ENCODE measurements at regions not wholly inside any gene's neighbourhood (a gene's known extent, or its start where the extent isn't known, plus 50 kb on each side); places are given as distances from the start of the nearest gene placed in this dataset.

DNA sequence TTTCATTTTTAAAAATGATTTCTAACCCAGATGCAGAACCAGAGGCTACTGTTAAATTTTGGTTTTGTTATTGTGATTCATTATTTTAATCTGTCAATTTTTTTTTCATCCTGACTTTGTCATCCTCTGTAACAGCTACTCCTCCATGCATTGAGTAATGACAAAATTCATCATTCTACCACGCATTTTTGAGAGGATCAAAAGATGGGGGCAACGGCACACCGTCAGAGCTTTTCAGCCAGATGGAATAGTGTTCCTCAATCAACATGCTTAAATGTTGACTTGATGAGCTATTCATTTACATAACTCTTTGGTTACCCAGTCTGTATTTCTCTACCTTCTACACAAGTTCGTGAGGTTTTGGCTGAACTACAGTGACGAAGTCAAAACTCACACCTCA lies 486.3 kb downstream of the EFNB2 start:
- no peak for DNase-seq (ENCODE audit: low read depth in 1 of 2, low spot score in 1 of 2)

DNA sequence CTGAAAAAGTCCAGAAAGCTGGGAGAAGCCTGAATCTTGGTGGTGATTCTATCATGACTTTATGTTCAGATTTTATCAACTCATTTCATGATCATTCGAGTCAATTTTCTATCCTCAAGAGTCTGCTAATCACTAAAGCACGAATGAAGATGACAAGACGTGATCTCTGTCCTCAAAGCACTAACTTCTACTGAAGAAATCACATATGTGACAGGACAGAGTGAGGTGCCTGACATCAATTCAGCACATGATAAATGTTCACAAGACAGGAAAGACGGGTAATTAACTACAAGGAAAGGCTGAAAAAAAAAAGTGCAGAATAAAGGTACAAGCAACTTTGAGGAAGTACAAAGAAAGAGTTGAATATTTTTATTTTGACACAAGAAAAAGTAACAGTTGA lies 487.1 kb downstream of the EFNB2 start:
- no peak for DNase-seq (ENCODE audit: low read depth in 1 of 2, low spot score in 1 of 2)

DNA sequence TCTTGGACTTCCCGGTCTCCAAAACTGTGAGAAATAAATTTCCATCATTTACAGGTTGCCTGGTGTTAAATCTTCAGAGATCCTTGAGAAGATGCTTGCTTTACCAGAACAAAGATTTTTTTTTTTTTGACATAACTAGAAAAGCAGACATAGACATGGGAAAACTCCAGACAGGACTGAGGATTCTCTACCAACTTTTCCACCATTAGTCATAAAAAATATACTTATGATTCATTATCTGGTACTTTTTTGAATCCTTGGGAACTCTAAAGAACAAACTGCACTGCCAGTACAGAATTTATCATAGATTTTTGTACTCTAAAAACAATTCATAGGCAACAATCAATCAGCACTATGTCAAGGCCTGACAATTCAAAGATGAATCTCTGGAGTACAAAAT lies 487.6 kb downstream of the EFNB2 start:
- DNase-seq (ENCODE audit: low read depth in 1 of 2, low spot score in 1 of 2) = no peak

DNA sequence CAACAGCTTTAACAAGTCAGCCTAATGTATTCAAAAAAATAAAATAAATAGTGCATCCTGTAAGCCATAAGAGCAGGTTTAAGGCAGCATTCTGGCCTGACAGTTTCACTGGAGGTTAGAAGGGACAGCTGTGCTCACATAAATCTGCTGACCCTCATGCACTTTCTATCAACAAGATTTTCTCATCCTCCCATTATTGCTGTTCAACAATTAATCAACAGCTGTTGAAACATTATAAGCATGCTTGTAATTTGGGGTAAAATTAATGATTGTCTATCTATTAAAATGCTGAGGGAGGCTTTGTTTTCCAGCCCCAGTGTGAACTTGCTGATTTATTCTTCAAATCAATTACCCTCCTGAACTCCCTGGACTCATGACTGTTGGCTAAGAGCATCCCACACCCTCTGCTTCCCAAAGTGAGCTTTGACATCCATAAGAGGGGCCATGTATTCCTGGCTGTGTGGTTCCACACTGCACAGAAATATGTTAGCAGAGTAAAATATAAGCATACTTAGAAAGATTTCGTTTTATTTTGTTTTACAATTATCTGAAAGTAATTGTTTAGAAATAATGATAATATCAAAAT lies 492.4 kb downstream of the EFNB2 start:
- no peak for DNase-seq (ENCODE audit: low read depth in 1 of 2, low spot score in 1 of 2)

DNA sequence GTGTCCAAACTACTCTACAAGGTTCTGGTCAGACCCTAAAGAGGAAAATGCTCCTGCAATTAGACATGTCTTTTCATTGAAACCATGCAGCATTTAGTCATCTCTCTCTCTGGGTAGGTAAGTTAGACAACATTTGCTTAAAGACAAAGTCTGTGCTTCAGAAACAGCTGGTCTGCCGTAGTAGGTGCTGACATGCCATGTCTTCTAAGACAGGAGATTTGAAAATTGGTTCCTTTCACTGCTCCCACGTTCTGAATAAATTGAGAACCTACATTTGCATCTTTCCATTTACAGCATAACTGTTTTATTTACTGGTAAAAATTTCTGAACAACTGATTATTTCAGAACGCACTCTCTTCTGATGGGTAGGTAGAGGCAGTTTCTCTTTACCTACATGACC lies 494.0 kb downstream of the EFNB2 start:
- no peak for DNase-seq (ENCODE audit: low read depth in 1 of 2, low spot score in 1 of 2)

DNA sequence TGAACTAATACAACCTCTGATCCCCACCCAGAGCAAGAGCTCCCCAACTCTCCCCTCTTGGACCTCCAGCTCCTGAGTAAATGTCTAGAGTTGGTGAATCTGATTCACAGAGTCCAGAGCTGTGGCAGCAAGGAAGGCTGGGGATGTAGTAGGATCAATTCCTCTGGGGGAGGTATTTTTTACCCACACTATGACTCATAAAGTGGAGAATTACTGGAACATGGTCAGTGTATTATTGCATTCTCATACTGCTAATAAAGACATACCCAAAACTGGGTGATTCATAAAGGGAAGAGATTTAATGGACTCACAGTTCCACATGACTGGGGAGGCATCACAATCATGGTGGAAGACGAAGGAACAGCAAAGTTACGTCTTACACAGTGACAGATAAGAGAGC lies 496.7 kb downstream of the EFNB2 start:
- DNase-seq (ENCODE audit: low read depth in 1 of 2, low spot score in 1 of 2) = no peak

DNA sequence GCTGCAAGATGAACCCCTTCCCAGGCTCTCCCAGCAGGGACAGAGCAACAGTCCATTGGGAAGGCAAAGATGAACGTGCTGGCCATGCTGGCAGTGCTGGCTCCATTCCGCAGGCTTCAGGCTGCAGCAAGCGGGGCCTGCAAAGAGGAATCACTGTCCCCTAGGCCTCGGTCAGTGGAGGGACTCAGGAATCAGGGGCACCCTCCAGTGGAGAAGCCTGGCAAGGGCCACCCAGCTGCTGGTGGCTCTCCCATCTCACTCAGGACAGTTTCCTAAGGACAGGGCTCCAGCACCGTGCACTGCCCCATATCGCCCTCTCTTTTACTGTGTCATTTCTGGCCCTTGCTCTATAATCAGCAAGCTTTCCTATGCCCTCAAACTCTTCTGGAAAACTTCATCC lies 498.6 kb downstream of the EFNB2 start:
- no peak for DNase-seq (ENCODE audit: low read depth in 1 of 2, low spot score in 1 of 2)

DNA sequence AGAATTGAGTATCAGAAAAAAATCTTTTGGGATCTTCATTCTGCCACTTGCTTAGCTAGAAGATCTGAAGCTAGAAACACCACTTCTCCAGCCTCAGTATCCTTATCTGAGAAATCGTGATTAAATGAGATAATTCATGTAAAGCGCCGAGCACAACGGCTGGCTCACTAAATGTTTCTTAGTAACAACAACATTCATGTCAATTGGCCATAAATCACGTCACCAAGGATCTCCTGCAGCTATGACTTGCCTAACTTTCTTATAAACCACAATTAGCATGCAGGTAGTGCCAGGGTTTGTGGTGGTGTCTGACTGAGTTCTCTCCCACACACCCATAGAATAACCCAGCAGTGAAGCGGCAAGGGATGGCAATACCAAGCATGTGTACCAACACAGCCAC lies 501.3 kb downstream of the EFNB2 start:
- DNase-seq (ENCODE audit: low read depth in 1 of 2, low spot score in 1 of 2) = no peak

DNA sequence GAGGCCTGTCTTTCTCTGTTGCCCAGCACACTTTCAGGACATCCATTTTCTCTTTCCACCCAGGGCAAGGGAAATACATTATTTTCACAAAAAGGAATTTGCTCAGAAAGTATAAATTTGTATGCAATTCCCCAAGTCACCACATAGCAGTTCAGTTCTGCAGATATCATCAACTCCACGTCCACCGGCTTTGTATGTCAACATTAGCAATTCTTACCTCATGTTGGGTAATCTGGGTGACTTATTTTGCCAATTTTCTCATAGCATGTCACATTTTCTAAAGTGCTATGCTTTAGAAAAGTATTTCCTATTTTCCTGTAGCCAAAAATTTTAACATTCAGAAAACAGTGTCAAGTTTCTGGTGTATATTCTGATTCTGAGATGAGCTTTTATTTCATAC lies 501.8 kb downstream of the EFNB2 start:
- DNase-seq (ENCODE audit: low read depth in 1 of 2, low spot score in 1 of 2) = no peak

DNA sequence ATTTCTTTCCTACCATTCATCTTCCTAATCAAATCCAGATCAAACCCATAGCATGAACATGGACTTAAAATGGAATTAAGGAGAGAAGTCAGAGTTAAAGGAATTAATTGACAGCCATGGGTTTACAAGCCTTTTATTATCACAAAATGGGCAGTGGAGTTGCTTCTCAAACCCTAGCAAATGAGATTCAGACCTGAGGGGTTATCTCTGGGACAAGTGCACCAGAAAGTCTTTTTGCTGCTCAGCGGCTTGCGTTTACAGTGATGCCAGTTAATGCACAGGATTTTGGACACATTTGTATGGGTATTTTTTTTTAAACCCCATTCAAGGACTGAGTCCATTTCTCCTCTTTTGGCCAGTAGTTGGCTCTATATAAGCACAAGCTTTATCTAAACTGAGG lies 503.0 kb downstream of the EFNB2 start:
- no peak for DNase-seq (ENCODE audit: low read depth in 1 of 2, low spot score in 1 of 2)

DNA sequence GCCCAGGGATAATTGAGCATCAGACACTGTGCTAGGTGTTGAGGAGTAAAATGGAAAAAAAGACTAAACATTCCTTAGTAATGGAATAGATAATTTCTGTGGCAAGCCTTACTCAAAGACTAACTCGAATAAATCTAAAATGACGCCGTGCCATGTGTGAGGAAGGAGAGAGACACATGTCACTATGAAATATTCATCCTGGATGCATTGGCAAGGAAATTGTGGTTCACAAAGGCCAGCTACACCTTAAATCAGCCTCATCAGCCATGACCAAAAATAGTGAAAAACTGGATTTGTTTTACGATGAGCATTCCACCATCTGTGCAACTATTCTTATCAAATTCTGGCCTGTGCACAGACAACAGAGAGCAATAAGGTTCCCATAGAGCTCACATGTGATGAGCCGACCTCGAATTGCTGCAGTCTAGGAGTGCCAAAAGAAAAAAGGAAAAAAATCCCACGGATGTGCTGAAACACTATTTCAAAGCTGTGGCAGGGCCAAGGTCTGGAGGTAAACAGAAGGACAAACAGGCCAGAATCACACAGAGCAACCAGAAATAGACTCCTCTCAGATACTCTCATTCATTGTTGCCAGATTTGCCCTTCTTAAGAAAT lies 505.7 kb downstream of the EFNB2 start:
- DNase-seq (ENCODE audit: low read depth in 1 of 2, low spot score in 1 of 2) = no peak

DNA sequence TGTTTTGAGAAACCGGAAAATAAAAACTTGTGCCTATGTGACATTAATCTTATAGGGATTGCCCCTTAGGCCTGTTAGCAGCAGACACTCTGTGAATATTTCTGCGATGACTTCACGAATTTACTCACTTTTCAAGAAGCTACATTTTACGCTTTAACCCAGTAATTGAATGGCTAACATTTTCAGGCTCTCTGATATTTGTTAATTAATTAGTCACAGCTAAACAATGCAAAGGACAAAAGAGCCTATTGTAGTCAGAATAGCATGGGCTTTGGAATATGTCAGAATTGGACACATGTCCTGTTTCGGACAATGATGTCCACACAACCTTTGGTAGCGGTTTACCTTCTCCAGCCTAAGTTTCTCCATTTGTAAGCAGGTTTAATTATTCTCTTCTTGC lies 506.6 kb downstream of the EFNB2 start:
- no peak for DNase-seq (ENCODE audit: low read depth in 1 of 2, low spot score in 1 of 2)

DNA sequence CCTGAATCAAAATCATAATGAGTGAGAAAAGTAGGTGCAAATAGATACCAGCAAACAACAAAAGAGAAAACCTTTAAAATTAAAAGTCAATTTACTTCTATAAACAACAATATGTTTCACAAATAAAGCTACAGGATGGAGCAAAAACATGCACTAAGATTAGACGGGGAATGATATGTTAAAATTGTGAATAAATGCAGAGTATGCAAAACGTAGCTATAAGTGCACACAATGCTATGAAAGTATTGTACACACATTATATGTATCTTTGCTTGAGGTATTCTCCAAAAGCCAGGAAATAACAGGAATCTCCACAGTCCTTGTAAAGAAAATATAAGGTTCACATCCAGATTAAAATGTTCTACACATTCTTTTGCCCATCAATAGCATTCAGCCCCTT lies 523.9 kb downstream of the EFNB2 start:
- no peak for DNase-seq (ENCODE audit: low read depth in 1 of 2, low spot score in 1 of 2)

DNA sequence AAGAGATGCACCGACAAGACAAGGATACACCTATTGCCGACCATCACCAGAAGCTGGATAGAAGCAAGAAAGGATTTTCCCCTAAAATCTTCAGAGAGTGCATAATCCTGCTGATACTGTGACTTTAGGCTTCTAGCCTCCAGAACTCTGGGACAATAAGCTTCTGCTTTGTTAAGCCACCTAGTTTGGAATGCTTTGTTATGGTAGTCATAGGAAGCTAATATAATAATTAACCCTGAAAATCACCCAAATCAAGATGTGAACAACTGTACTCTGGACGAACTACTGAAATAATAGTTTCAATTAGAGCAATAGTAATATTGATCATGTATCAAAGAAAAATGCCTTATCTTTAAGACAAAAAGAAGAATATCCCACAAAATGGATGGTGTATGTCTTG lies 524.6 kb downstream of the EFNB2 start:
- DNase-seq (ENCODE audit: low read depth in 1 of 2, low spot score in 1 of 2) = no peak

DNA sequence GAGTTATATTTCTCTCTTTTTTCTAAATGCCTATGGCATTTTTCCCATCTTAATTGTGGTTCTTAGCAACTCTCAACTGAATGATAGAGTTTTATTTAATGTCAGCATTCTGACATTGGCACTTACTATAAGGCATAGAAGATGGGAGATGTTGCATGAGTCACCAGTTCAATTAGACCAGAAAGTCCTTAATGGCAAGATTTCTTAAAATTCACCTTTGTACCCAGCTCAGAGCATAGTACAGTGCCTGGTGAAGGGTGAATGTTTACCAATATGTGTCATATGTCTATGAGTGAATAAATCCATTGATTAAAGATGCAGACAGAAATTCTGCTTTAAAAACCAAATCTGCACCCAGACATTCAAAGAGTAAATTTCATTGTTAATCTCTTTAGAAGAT lies 526.9 kb downstream of the EFNB2 start:
- no peak for DNase-seq (ENCODE audit: low read depth in 1 of 2, low spot score in 1 of 2)

DNA sequence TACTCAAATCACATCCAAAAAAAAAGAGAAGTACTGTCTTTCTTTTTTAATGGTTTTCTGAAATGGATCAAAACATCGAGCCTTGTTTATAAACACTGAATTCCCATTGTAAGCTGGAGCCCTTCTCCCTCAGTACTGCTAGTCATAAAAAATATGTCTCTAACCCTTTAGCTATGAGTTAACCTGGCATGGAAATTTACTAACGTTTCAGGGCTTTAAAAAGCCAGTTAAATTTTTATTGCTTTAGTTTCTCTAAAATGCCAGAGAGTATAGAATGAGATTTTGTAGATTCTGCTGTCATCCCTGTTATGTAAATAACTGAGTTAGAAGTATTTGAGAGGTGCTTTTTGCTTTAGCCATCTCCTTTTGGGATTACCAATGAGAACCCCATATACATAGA lies 528.3 kb downstream of the EFNB2 start:
- no peak for DNase-seq (ENCODE audit: low read depth in 1 of 2, low spot score in 1 of 2)

DNA sequence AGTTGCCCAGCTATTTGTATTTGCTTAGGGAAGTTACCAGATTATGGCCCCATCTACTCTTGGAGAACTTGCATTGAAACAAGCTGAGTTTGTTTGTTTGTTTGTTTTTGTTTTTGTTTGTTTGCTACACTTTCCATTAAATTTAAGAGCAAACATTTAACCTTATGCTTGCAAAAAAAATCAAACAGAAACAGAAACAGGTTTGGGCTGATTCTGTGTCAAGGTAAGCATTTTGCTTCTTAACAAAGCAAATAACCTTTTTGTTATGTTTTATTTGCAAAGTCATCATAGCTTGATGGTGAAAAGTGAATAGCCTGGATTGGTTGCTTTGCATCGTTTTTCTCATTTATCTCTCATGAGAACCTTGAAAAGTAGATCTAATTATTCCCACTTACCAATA lies 531.8 kb downstream of the EFNB2 start:
- DNase-seq (ENCODE audit: low read depth in 1 of 2, low spot score in 1 of 2) = no peak

DNA sequence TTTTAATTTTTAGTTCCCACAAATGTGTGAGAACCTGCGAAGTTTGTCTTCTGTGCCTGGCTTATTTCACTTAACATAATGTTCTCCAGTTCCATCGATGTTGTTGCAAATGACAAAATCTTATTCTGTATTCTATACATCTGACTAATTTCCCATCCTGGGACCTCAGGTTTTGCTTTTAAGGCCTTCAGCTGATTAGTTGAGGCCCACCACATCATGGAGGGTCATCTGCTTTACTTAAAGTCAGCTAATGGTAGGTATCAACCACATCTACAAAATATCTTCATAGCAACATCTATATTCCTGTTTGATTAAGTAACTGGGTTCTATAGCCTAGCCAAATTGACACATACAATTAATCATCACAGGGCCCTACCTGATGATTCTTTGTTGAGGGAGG lies 534.0 kb downstream of the EFNB2 start:
- no peak for DNase-seq (ENCODE audit: low read depth in 1 of 2, low spot score in 1 of 2)

DNA sequence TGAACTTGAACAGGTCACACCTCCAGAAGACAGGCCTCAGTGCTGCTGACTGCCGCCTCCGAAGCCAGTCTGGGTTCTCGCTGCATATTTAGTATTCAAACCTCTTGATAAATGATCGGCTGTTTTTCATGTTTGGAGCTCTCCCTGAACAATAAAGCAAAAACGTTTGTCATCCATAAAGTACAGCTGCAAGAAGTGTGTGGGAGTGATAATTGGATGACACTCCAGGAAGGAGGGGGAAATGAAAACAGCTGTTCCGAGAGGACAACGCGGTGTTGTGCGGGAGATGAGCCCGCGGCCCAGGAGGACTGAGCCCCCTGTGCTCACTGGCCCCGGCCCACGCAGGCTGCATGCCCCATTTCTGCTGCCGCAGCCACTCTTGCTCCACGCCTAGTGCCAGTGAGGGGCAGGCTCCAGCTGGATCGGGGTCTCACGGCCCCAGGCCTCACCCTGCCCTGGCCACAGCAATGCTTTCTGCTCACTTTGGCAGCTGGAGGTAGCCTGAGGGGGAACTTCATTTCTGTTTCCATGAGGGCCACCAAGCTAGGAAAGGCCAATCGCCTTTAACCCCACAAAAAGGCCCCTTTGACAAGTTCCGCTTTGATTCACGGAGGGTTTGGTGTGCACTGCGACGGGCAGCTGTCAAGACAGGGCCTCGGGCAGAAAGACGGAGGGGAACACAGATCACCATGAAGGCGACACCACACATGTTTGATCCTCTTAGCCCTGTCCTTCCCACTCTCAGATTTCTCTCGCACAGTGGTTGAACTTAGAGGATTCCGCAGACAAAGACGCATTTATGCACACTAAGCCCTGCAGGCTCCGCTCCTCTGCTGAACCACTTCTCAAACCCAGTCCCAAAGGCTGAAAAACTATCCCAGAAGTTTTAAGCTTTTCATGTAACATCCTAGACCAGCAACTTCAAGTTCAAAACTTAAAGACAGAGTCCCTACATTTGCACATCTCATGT lies 537.6 kb downstream of the EFNB2 start:
- DNase-seq (ENCODE audit: low read depth in 1 of 2, low spot score in 1 of 2) = no peak

DNA sequence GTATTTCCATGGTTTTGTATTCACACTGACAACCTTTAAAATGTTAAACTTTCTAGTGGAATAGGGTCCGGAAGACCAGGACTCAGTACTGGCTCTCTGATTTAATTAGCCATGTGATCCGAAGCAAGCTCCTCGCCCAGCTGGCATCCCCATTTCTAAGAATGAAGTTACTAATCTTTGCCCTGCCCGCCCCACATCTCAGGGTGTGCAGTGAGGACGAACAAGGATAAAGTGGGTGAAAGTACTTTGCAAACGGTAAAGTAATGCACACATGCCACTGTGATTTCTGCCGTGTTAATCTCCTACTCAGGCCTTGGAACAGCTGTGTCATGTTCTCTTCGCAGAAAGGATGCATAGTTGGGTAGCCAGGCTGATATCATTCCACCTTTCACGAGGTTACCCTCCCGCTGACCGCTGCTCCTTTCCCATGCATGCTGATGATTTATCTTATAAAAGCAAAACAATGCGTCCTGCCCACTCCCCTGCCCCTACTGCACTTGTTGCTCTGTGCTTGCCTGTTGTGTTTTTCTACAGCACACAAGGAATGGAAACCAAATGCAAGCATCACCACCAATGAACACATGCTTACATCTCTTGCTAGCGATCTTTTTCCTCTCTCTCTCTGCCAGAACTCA lies 539.0 kb downstream of the EFNB2 start:
- DNase-seq (ENCODE audit: low read depth in 1 of 2, low spot score in 1 of 2) = no peak

DNA sequence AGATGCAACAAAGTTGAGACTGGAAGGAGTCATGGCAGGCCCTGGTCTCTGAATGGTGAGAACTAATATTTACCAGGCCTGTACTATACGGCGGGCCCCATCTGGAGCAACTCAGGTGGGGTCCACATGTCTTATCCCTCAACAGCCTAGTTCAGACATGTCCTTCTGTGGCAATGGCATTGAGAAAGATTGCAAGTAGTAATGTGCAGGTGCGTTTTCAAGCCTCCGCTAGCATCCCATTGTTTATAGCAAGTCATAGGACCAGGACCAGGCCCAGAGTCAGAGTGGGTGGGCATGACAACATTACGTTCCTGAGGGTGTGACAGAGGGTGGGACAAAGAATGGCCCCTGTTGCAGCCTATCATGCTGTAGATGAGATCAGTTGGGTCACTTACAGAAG lies 541.1 kb downstream of the EFNB2 start:
- no peak for DNase-seq (ENCODE audit: low read depth in 1 of 2, low spot score in 1 of 2)
